HL-60 (cell line): ENCODE measurements at regions not wholly inside any gene's neighbourhood (a gene's known extent, or its start where the extent isn't known, plus 50 kb on each side); places are given as distances from the start of the nearest gene placed in this dataset.

Experiments
- CTCF ChIP-seq: IDR thresholded peaks from one replicate; pipeline ENCODE4 v1.5.1; 2011; ENCODE audit warnings: low read length, control low read depth, inconsistent platforms; ENCODE audit not compliant: insufficient read depth
- GABPA ChIP-seq: IDR thresholded peaks from 2 replicates; pipeline ENCODE4 v1.6.1; 2012; ENCODE audit warnings: low read depth
- POLR2AphosphoS5 ChIP-seq: IDR thresholded peaks from 2 replicates; pipeline ENCODE4 v1.6.1; 2012; ENCODE audit warnings: low read depth
- REST ChIP-seq: IDR thresholded peaks from 2 replicates; pipeline ENCODE4 v1.6.1; 2012; ENCODE audit warnings: low read depth; ENCODE audit not compliant: insufficient replicate concordance
- SPI1 ChIP-seq: IDR thresholded peaks from 2 replicates; pipeline ENCODE4 v1.6.1; 2012; ENCODE audit warnings: low read depth, mild to moderate bottlenecking, borderline replicate concordance

- TF ChIP-seq CTCF (no peak), POLR2AphosphoS5 (no peak), REST (no peak), SPI1 (no peak), GABPA (no peak)
These were observed 197.6 kb downstream of the KIF18A start for GRCh38 chr11:27910186-27910931.
